IMR-90 (cell line): ENCODE measurements at regions not wholly inside any gene's neighbourhood (a gene's known extent, or its start where the extent isn't known, plus 50 kb on each side); places are given as distances from the start of the nearest gene placed in this dataset.

Experiments used
- BHLHE40 ChIP-seq: fragments of 150-350 bp; IDR thresholded peaks from 2 replicates; pipeline ENCODE4 v1.6.1; 2016; ENCODE audit warnings: mild to moderate bottlenecking, low read depth, low read length
- FOS ChIP-seq: fragments of 150-350 bp; IDR thresholded peaks from 2 replicates; pipeline ENCODE4 v1.6.1; 2016; ENCODE audit warnings: low read depth, low read length
- MXI1 ChIP-seq: IDR thresholded peaks from 2 replicates; pipeline ENCODE4 v1.6.1; 2012; ENCODE audit warnings: low read depth, mild to moderate bottlenecking, low read length, moderate library complexity, borderline replicate concordance
- POLR2A ChIP-seq: IDR thresholded peaks from 2 replicates; pipeline ENCODE4 v1.6.1; 2012; ENCODE audit warnings: mild to moderate bottlenecking, low read depth, low read length
- RAD21 ChIP-seq: IDR thresholded peaks from 2 replicates; pipeline ENCODE4 v1.6.1; 2012; ENCODE audit warnings: low read length, improper control_type of control experiment
- RCOR1 ChIP-seq: IDR thresholded peaks from 2 replicates; pipeline ENCODE4 v1.6.1; 2012; ENCODE audit warnings: mild to moderate bottlenecking, low read length, improper control_type of control experiment; ENCODE audit not compliant: insufficient replicate concordance
- RFX5 ChIP-seq: IDR thresholded peaks from 2 replicates; pipeline ENCODE4 v1.8.0; 2012; ENCODE audit warnings: low read depth, mild to moderate bottlenecking, low read length, moderate library complexity
- SMC3 ChIP-seq: fragments of 150-350 bp; IDR thresholded peaks from 2 replicates; pipeline ENCODE4 v1.6.1; 2016; ENCODE audit warnings: low read depth, mild to moderate bottlenecking, antibody characterized with exemption, low read length, moderate library complexity
- TF ChIP-seq, protein P1 (sequence below): conservative IDR thresholded peaks from 2 replicates; pipeline ENCODE4 v1.5.1; 2012; ENCODE audit warnings: mild to moderate bottlenecking, low read depth, low read length, improper control_type of control experiment

DNA sequence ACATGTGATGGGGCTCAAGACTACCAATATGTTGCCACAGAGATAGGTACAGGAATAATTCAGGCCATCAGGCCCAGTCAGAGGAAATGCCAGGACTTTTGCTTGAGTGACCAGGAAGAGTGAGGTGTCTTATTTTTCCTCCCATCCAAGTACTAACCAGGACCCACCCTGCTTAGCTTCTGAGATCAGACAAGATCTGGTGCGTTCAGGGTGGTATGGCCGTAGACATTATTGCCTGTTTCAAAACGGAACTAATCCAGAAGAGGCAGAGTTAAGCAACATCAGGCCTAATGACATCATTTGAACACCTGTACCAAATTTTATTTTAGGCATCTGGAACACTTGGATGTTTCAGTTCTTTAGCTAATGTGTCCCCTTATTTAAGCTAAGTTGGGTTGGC is 205.5 kb upstream of the POU2AF2 start:
- TF ChIP-seq, protein P1, sequence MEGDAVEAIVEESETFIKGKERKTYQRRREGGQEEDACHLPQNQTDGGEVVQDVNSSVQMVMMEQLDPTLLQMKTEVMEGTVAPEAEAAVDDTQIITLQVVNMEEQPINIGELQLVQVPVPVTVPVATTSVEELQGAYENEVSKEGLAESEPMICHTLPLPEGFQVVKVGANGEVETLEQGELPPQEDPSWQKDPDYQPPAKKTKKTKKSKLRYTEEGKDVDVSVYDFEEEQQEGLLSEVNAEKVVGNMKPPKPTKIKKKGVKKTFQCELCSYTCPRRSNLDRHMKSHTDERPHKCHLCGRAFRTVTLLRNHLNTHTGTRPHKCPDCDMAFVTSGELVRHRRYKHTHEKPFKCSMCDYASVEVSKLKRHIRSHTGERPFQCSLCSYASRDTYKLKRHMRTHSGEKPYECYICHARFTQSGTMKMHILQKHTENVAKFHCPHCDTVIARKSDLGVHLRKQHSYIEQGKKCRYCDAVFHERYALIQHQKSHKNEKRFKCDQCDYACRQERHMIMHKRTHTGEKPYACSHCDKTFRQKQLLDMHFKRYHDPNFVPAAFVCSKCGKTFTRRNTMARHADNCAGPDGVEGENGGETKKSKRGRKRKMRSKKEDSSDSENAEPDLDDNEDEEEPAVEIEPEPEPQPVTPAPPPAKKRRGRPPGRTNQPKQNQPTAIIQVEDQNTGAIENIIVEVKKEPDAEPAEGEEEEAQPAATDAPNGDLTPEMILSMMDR, result no peak
- TF ChIP-seq FOS (no peak), POLR2A (no peak), MXI1 (no peak), RAD21 (no peak), RCOR1 (no peak), SMC3 (no peak), RFX5 (no peak), BHLHE40 (no peak)
